Neural progenitor cell (in vitro differentiated cells): ENCODE measurements at regions not wholly inside any gene's neighbourhood (a gene's known extent, or its start where the extent isn't known, plus 50 kb on each side); places are given as distances from the start of the nearest gene placed in this dataset.

Experiments used
- EZH2 ChIP-seq: fragments of 200-600 bp; sonication (generic); IDR thresholded peaks from 2 replicates; pipeline ENCODE4 v1.6.1; 2017; ENCODE audit warnings: antibody characterized with exemption, mild to moderate bottlenecking, moderate library complexity
- EZH2phosphoT487 ChIP-seq: fragments of 200-600 bp; sonication (generic); IDR thresholded peaks from 2 replicates; pipeline ENCODE4 v1.6.1; 2017; ENCODE audit warnings: antibody characterized with exemption
- TF ChIP-seq, protein P1 (sequence below): fragments of 200-600 bp; sonication (generic); IDR thresholded peaks from 2 replicates; pipeline ENCODE4 v1.5.1; 2017; ENCODE audit warnings: antibody characterized with exemption, mild to moderate bottlenecking

DNA sequence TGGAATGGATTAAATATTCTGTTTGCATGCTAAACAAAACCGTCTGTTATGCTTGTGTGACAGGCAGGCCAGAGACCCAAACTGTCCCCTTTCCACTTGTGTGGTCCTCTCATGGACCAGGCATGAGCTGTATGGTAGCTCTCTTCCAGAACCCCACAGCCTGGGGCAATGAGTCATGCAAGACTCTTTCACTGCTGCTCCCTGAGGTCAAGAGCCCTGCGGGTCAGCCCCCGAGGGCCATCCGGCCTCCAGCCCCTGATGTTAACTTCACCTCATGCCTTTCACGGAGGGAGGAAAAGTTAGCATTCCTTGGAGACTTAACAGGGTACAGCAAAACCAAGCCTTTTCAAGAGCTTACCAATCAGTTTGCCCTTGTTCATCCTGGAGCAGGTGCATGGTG, 239.1 kb upstream of the DIO3 start:
- TF ChIP-seq, protein P1, sequence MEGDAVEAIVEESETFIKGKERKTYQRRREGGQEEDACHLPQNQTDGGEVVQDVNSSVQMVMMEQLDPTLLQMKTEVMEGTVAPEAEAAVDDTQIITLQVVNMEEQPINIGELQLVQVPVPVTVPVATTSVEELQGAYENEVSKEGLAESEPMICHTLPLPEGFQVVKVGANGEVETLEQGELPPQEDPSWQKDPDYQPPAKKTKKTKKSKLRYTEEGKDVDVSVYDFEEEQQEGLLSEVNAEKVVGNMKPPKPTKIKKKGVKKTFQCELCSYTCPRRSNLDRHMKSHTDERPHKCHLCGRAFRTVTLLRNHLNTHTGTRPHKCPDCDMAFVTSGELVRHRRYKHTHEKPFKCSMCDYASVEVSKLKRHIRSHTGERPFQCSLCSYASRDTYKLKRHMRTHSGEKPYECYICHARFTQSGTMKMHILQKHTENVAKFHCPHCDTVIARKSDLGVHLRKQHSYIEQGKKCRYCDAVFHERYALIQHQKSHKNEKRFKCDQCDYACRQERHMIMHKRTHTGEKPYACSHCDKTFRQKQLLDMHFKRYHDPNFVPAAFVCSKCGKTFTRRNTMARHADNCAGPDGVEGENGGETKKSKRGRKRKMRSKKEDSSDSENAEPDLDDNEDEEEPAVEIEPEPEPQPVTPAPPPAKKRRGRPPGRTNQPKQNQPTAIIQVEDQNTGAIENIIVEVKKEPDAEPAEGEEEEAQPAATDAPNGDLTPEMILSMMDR: no peak
- TF ChIP-seq EZH2 (no peak), EZH2phosphoT487 (no peak)
